ENCODE measurements at regions not wholly inside any gene's neighbourhood (a gene's known extent, or its start where the extent isn't known, plus 50 kb on each side); places are given as distances from the start of the nearest gene placed in this dataset.

- TF ChIP-seq CTCF (IDR thresholded peaks at IDR 0.05), result no peak
- TF ChIP-seq EZH2 (IDR thresholded peaks at IDR 0.05), result no peak
- TF ChIP-seq EZH2phosphoT487 (IDR thresholded peaks at IDR 0.05), result no peak
These were observed 385.5 kb upstream of the PDZRN3 start for GRCh38 chr3:74009961-74010844.

Data from neural progenitor cell (in vitro differentiated cells).